NCI-H2081 treated with DMSO at 0.1 percent for 48 hours (cell line): ENCODE measurements at regions not wholly inside any gene's neighbourhood (a gene's known extent, or its start where the extent isn't known, plus 50 kb on each side); places are given as distances from the start of the nearest gene placed in this dataset.
"Not testable (repeated sequence)": the region's sequence is repeated elsewhere in the genome, so short reads cannot be mapped to it uniquely, and the experiment has no call there.

Experiments
- DNase-seq: peaks from one replicate; lab custom pipeline; 2025; lab: John Stamatoyannopoulos, UW

- no peak for DNase-seq
Measured at GRCh38 chr5:84478603-84479002, 93.9 kb upstream of the EDIL3 start.

GRCh38 chr5:84477485-84477884, 92.8 kb upstream of the EDIL3 start:
- no peak for DNase-seq

GRCh38 chr5:84474126-84474525, 89.4 kb upstream of the EDIL3 start:
- DNase-seq = no peak

DNA sequence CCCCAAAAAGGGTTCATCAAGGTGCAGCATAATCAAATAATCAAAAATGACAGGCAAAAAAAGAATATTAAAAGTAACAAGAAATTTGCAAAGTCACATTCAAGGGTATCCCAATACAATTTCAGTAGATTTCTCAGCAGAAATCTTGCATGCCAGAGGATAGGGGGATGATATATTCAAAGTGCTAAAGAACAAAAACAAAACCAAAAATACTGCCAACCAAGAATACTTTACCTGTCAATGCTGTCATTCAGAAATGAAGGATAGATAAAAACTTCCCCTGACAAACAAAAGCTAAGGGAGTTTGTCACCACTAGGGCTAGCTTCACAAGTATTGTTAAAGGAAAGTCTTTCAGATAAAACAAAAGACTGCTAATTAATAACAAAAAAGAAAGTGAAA, 68.7 kb upstream of the EDIL3 start:
- no peak for DNase-seq

- no peak for DNase-seq
Measured at GRCh38 chr5:84450617-84451414, 66.1 kb upstream of the EDIL3 start.

DNA sequence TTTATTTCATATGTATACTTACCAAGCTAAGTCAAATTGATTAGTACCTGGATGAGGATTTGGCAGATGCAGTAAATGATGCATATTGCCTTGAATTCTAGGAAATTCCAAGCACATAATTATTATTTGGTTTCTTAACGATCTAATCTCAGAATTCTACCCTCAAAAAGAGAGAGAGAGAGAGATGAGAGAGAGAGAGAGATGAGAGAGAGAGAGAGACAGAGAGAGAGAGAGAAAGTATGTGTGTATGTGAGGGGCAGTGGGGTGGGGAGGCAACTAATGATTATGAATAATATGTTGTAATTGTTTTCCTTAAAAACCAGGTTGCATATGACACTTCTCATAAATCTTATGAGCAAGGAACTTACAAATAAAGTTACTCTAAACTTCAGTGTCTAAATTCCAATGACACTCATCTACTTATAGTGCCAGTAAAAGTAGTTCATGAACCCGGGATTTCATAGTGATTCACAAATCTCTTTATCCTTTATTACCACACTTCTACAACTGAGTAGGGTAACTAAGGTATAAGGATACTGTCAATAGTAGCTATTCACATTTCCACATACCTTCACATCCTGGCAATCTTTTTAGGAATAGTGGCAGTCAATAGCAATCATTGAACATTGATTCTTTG, 60.5 kb upstream of the EDIL3 start:
- no peak for DNase-seq

DNA sequence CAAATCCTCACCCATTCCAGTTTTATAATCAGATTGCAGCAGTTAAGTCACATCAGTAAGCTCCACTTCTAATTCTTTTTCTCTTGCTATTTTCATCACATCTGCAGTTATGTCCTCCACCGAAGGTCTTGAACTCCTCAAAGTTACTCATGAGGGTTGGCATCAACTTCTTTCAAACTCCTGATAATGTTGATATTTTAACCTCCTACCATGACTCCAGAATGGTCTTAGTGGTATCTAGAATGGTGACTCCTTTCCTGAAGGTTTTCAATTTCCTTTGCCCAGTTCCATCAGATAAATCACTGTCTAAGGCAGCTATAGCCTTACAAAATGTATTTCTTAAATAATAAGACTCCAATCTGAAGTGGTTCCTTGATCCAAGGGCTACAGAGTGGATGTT, 53.8 kb upstream of the EDIL3 start:
- no peak for DNase-seq

DNA sequence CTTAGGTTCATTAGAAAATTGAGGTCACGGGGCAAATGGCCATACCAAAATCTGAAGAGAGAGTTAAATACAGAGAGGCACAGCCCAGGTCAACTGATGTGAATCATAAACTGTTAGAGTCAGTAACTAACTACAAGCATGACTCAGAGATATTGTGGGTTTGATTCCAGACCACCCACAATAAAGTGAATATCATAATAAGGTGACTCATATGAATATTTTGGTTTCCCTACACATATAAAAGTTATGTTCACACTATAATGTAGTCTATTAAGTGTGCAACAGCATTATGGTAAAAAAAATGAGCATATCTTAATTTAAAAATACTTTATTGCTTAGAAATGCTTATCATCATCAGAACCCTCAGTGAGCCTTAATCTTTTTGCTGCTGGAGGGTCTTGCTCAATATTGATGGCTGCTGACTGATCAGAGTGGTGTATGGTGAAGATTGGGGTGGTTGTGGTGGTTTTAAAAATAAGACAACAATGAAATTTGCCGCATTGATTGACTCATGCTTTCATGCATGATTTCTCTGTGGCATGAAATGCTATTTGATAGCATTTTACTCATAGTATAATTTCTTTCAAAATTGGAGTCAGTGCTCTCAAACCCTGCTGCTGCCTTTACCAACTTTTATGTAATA, 53.1 kb upstream of the EDIL3 start:
- DNase-seq = no peak

- DNase-seq = no peak
Measured at GRCh38 chr5:84436866-84437265, 52.2 kb upstream of the EDIL3 start.

- DNase-seq = not testable (repeated sequence)
Measured at GRCh38 chr5:84435861-84436346, 51.2 kb upstream of the EDIL3 start.
